HepG2 (cell line): ENCODE measurements at regions not wholly inside any gene's neighbourhood (a gene's known extent, or its start where the extent isn't known, plus 50 kb on each side); places are given as distances from the start of the nearest gene placed in this dataset.
A peak's percentile ranks its signal among the peaks of the same experiment; 100 is the strongest.

ENCODE experiments used
- CBFB ChIP-seq: sonication (generic); formaldehyde crosslinking; IDR thresholded peaks from 2 replicates; pipeline ENCODE4 v1.4.0; 2020; ENCODE audit warnings: missing genetic modification reagents
- CCAR2 ChIP-seq: fragments of 200-400 bp; formaldehyde crosslinking; optimal IDR thresholded peaks from 2 replicates; pipeline ENCODE3; 2018; ENCODE audit warnings: low read depth, mild to moderate bottlenecking, low read length, moderate library complexity
- KAT8 ChIP-seq: IDR thresholded peaks from 2 replicates; pipeline ENCODE4 v1.6.1; 2016; ENCODE audit warnings: missing genetic modification reagents, missing compliant biosample characterization
- MAFG ChIP-seq: sonication (generic); formaldehyde crosslinking; IDR thresholded peaks from 2 replicates; pipeline ENCODE4 v1.5.1; 2020; ENCODE audit warnings: mild to moderate bottlenecking, missing genetic modification reagents
- SOX5 ChIP-seq: IDR thresholded peaks from 2 replicates; pipeline ENCODE4 v1.6.1; 2016; ENCODE audit warnings: borderline replicate concordance
- ZNF275 ChIP-seq: sonication (generic); formaldehyde crosslinking; IDR thresholded peaks from 2 replicates; pipeline ENCODE4 v1.8.0; 2022; ENCODE audit warnings: missing genetic modification reagents, mild to moderate bottlenecking, inconsistent platforms, borderline replicate concordance
- ZNF407 ChIP-seq: sonication (generic); formaldehyde crosslinking; IDR thresholded peaks from one replicate; pipeline ENCODE4 v1.5.1; 2020; ENCODE audit warnings: mild to moderate bottlenecking, missing genetic modification reagents; ENCODE audit errors: not compliant biosample characterization
- ZNF605 ChIP-seq: sonication (generic); formaldehyde crosslinking; IDR thresholded peaks from 2 replicates; pipeline ENCODE4 v1.8.0; 2022; ENCODE audit warnings: mild to moderate bottlenecking, missing genetic modification reagents

GRCh38 chr15:99454941-99455788 is 110.6 kb upstream of the MEF2A start (continued):
- TF ChIP-seq CBFB (CRISPR knock-in tag) (no peak), MAFG (CRISPR knock-in tag) (no peak), ZNF275 (CRISPR knock-in tag) (no peak), ZNF605 (CRISPR knock-in tag) (peak; percentile 36; the same call in 1 of the 2 replicates), CCAR2 (no peak), KAT8 (peak; percentile 44; the same call in 1 of the 2 replicates), SOX5 (CRISPR knock-in tag) (0 out of 2 replicates have a peak, but pooled peaks have one; percentile 22), ZNF407 (no peak)
- TF ChIP-seq, all 625 proteins: peak for 42
